Body of pancreas (tissue), 4 donors: ENCODE measurements at regions not wholly inside any gene's neighbourhood (a gene's known extent, or its start where the extent isn't known, plus 50 kb on each side); places are given as distances from the start of the nearest gene placed in this dataset.

Experiments
- CTCF ChIP-seq, 7 experiments: fragments of 450-650 bp in 4 of 7; fragments of 200-600 bp in 3 of 7; sonication (generic) in 3 of 7; IDR thresholded peaks; one replicate each; pipeline ENCODE4 v1.5.1; 2016 to 2019; ENCODE audit warnings: antibody characterized with exemption in 7 of 7
- POLR2A ChIP-seq, 3 donors: fragments of 450-650 bp; IDR thresholded peaks; one replicate each; pipeline ENCODE4 v1.6.1; 2016; ENCODE audit warnings: antibody characterized with exemption in 3 of 3, mild to moderate bottlenecking in 2 of 3

DNA sequence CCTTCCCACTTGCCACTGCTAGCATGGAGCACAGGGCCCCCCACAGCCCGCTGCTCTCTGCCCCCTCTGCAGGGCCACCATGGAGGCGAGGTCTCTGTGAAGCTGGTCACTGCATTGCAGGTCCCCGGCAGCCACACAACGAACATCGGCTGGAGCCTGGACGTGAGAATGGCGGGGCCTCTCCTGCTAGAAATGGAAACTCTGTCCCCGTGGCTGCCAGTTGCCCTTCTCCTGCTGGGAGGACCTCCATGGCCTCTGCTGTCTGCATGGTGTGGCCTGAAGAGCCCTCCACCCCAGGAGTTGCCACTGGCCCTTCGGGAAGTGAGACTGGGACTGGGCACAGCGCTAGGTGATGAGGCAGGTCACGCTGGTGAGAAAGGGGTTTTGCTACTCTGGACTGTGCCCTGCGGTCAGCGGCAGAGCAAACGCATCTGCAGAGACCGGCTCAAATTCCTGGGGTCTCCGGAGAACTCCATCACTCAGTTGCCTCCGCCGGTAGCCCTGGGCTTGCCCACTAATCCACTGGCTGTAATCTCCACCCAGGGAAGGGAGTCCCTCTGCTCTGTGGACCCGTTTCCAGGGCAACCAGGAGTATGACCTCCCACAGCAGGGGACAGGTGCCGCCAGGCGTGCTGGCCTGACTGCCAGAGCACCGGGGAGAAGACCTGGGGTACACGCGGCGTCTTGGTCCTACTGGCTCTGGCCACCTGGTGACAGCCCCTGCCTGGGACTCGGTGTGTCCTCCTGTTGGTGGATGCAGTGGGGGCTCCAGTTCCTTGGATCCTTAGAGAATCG lies 806.3 kb downstream of the BRD1 start:
- no peak for TF ChIP-seq POLR2A (IDR thresholded peaks at IDR 0.05)
- no peak for TF ChIP-seq CTCF (IDR thresholded peaks at IDR 0.05)
